ENCODE measurements at regions not wholly inside any gene's neighbourhood (a gene's known extent, or its start where the extent isn't known, plus 50 kb on each side); places are given as distances from the start of the nearest gene placed in this dataset.
"Not testable (repeated sequence)": the region's sequence is repeated elsewhere in the genome, so short reads cannot be mapped to it uniquely, and the experiment has no call there.

DNA sequence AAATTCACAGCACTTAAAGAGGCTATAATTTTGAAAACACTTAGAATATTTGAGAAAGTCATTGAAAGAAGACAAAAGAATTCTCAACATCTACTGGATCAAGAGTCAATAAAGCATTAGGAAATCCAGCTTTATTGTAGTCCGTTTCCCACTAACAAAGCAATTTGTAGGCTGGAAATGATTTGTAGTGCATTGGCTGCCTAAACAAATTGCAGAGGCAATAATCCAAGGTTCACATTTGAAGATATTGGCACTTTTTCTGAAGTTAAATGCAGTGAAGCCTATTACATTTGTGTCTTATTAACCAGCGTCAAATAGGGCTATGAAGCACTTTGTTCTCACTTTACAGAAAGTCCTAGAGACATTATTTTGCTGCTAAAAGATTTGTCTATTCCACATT, 848.1 kb upstream of the SLITRK1 start:
- Mint-ChIP-seq H3K4me3 (no peak overlapping the region), H3K27ac (no peak overlapping the region), H3K4me1 (ENCODE audit: low read depth) (no peaks in the 10 kb centered on the region), H3K27me3 (ENCODE audit: low read depth) (no peaks in the 10 kb centered on the region), H3K36me3 (ENCODE audit: insufficient read depth in 2 of 2) (no peaks in the 10 kb centered on the region), H3K9me3 (no peaks in the 10 kb centered on the region)
- DNase-seq (no peak), ATAC-seq (replicated peaks in 1 of 2) (no peak)

DNA sequence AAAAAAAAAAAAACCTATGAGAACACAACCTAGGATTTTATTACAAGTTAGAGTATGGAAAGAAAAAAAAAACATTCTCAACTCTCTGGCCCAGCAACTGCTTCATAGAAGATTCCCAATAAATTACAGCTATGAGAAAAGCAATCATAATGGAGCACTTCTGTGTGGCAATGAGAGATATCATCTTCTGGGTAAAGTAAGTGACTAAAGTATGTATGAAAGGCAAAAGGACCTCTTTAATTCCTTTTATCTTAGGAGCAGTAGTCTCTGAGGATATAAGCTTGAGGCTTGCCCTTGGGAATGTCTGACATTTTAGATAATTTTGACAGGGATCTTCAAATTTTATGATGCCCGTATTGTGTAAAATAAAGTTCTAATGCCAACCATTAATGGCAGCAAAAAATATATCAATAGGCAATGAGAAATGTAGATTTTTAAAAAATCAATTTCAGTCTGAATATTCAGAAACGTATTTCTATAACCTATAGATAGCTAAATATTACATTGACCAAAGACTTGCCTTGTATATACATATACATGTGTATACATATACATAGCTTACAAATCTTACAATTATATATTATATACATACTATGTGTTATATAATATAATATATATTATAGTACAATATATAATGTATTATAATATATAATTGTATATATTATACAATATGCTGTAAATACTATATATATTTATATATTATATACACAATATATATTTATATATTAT, 823.9 kb upstream of the SLITRK1 start:
- Mint-ChIP-seq H3K36me3 (ENCODE audit: insufficient read depth in 2 of 2) (no peaks in the 10 kb centered on the region), H3K27me3 (ENCODE audit: low read depth) (no peaks in the 10 kb centered on the region), H3K4me1 (ENCODE audit: low read depth) (no peaks in the 10 kb centered on the region), H3K9me3 (no peaks in the 10 kb centered on the region), H3K4me3 (no peak overlapping the region), H3K27ac (no peak overlapping the region)
- no peak for DNase-seq
- peak in 1 of 2 donors; percentile 59 for ATAC-seq (replicated peaks in 1 of 2)

DNA sequence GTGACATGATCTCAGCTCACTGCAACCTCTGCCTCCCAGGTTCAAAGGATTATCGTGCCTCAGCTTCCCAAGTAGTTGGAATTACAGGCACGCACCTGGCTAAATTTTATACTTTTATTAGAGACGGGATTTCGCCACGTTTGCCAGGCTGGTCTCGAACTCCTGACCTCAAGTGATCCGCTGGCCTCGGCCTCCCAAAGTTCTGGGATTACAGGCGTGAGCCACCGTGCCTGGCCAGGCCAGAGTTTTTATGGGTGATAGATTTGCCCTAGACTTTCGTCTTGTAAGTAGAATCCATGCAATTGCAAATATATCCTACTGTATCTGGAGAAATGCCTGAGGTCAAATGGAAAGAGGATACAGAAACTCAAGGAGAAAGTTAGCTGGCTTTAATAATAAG, 819.9 kb upstream of the SLITRK1 start:
- H3K27me3 Mint-ChIP-seq (ENCODE audit: low read depth), result no peaks in the 10 kb centered on the region
- no peak for DNase-seq
- no peaks in the 10 kb centered on the region for H3K4me1 Mint-ChIP-seq (ENCODE audit: low read depth)
- no peak overlapping the region for H3K27ac Mint-ChIP-seq
- H3K9me3 Mint-ChIP-seq, result peaks cover 0 to 3% of the 10 kb centered on the region in 2 donors
- no peaks in the 10 kb centered on the region for H3K36me3 Mint-ChIP-seq (ENCODE audit: insufficient read depth in 2 of 2)
- ATAC-seq (replicated peaks in 1 of 2), result no peak
- no peak overlapping the region for H3K4me3 Mint-ChIP-seq

DNA sequence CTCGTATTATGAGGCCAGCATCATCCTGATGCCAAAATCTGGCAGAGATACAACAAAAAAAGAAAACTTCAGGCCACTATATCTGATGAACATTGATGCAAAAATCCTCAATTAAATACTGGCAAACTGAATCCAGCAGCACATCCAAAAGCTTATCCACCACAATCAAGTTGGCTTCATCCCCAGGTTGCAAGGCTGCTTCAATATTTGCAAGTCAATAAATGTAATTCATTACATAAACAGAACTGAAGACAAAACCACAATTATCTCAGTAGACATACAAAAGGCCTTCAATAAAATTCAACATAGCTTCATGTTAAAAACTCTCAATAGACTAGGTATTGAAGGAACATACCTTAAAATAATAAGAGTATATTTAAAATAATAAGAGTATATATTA, 815.3 kb upstream of the SLITRK1 start:
- not testable (repeated sequence) for H3K9me3 Mint-ChIP-seq; ATAC-seq (replicated peaks in 1 of 2); H3K4me1 Mint-ChIP-seq (ENCODE audit: low read depth); DNase-seq; H3K36me3 Mint-ChIP-seq (ENCODE audit: insufficient read depth in 2 of 2); H3K27ac Mint-ChIP-seq; H3K4me3 Mint-ChIP-seq; H3K27me3 Mint-ChIP-seq (ENCODE audit: low read depth)

DNA sequence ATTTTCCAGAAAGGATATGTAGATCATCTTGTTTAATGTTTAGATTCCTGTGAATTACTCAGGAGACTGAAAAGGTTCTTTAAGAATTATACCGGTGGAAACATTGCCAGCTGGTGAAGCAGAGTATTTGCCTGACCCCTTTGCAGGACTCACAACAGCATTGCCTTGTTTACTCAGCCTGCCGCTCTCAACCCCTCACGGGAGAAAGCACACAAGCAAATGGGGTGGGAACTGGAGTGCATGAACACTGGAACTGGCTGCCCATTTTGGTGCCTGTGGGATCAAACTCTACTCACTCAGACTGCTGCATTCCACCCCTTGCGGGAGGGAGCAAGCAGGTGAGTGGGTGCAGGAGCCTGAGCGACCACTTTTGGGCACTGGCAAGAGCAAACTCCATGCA, 804.7 kb upstream of the SLITRK1 start:
- Mint-ChIP-seq H3K4me1 (ENCODE audit: low read depth) (no peaks in the 10 kb centered on the region), H3K4me3 (no peak overlapping the region), H3K36me3 (ENCODE audit: insufficient read depth in 2 of 2) (no peaks in the 10 kb centered on the region), H3K27me3 (ENCODE audit: low read depth) (no peaks in the 10 kb centered on the region), H3K27ac (no peak overlapping the region), H3K9me3 (no peaks in the 10 kb centered on the region)
- DNase-seq (no peak), ATAC-seq (replicated peaks in 1 of 2) (no peak)

DNA sequence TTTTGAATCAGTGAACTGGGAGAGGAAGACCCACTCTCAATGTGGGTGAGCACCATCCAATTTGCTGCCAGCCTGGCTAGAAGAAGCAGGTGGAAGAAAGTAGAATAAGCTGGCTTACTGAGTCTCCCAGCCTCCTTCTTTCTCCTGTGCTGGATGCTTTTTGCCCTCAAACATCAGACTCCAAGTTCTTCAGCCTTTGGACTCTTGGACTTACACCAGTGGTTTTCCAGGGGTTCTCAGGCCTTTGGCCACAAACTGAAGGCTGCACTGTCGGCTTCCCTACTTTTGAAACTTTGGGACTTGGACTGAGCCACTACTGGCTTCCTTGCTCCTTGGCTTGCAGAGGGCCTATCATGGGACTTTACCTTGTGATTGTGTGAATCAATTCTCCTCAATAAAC, 804.2 kb upstream of the SLITRK1 start:
- ATAC-seq (replicated peaks in 1 of 2), result no peak
- H3K36me3 Mint-ChIP-seq (ENCODE audit: insufficient read depth in 2 of 2), result no peaks in the 10 kb centered on the region

DNA sequence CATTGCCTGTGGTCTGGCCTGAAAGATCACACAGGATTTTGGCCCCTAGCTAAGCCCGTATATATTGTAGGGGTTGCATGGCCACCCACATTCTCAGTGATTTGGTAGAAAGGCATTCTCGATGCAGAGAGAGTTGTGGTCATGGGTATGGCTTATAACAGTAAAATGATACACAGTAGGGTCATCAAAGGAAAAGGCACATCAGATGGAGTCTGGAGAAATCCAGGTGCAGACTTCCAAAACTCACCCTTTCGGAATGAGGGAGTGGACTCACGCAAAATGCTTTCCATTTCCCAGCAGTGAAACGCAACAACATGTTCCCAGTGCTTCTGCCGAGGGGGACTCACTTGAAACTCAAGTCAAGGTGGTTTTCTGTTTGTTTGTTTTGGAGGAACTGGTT, 802.5 kb upstream of the SLITRK1 start:
- no peak overlapping the region for H3K4me3 Mint-ChIP-seq
- no peaks in the 10 kb centered on the region for H3K27me3 Mint-ChIP-seq (ENCODE audit: low read depth)
- no peaks in the 10 kb centered on the region for H3K36me3 Mint-ChIP-seq (ENCODE audit: insufficient read depth in 2 of 2)
- no peak for DNase-seq
- no peaks in the 10 kb centered on the region for H3K4me1 Mint-ChIP-seq (ENCODE audit: low read depth)
- ATAC-seq (replicated peaks in 1 of 2), result no peak
- H3K27ac Mint-ChIP-seq, result no peak overlapping the region
- peaks cover 0 to 5% of the 10 kb centered on the region in 2 donors for H3K9me3 Mint-ChIP-seq

More for the DNA sequence above, 804.2 kb upstream of the SLITRK1 start:
- Mint-ChIP-seq H3K4me1 (ENCODE audit: low read depth) (no peaks in the 10 kb centered on the region), H3K27me3 (ENCODE audit: low read depth) (no peaks in the 10 kb centered on the region), H3K27ac (no peak overlapping the region), H3K9me3 (no peaks in the 10 kb centered on the region), H3K4me3 (no peak overlapping the region)
- DNase-seq, result no peak

DNA sequence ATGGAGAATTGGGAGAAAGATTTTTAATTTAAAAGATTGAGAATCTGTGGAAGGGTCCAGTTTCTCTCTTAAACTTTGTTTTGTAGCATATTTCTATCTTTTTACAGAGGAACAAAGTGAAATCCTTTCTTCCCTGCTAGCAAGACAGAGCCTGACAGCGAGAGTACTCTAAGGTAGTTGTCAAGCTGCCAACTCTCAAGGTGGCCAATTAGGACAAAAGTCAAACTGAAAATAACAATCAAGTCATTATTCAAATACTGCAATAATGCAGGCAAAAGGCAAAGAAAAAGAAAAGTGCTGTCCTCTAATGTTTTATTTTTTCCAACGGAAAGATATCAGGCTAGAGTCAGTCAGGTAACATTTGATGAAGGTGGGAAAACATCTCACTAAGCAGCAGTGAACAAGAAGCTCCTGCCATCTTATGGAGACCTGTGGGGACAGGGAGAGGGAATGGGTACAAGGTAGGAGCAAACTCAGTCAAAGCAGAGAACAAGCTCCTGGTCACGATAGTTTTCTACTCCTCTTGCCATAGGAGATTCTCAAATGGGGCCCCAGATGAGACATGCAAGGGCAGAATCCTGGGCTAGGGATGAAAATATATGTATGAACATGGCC, 801.9 kb upstream of the SLITRK1 start:
- H3K9me3 Mint-ChIP-seq, result peaks cover 0 to 5% of the 10 kb centered on the region in 2 donors
- H3K27ac Mint-ChIP-seq, result no peak overlapping the region
- no peaks in the 10 kb centered on the region for H3K36me3 Mint-ChIP-seq (ENCODE audit: insufficient read depth in 2 of 2)
- no peak overlapping the region for H3K4me3 Mint-ChIP-seq
- H3K4me1 Mint-ChIP-seq (ENCODE audit: low read depth), result no peaks in the 10 kb centered on the region
- ATAC-seq (replicated peaks in 1 of 2) (no peak), DNase-seq (no peak)
- no peaks in the 10 kb centered on the region for H3K27me3 Mint-ChIP-seq (ENCODE audit: low read depth)

DNA sequence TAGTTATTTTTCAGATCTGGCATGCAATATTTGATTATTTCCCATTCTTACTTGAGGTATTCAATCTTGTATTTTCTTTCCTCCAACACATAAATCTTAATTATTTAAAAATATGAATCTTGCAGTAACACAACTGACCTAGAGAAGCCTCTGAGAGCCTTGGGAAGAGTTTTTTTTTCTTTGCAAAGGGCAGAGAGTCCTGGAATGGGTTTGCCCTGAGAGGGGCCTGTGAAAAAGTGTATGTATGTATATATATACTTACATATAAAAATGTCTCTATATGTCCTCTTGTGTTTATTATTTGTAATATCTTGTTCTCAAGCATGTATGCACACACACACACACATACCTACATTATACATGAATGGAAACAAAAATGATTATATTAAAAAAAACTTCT, 801.2 kb upstream of the SLITRK1 start:
- Mint-ChIP-seq H3K4me3 (no peak overlapping the region), H3K4me1 (ENCODE audit: low read depth) (no peaks in the 10 kb centered on the region), H3K9me3 (peaks cover 0 to 5% of the 10 kb centered on the region in 2 donors), H3K36me3 (ENCODE audit: insufficient read depth in 2 of 2) (no peaks in the 10 kb centered on the region), H3K27ac (no peak overlapping the region), H3K27me3 (ENCODE audit: low read depth) (no peaks in the 10 kb centered on the region)
- ATAC-seq (replicated peaks in 1 of 2) (no peak), DNase-seq (no peak)

DNA sequence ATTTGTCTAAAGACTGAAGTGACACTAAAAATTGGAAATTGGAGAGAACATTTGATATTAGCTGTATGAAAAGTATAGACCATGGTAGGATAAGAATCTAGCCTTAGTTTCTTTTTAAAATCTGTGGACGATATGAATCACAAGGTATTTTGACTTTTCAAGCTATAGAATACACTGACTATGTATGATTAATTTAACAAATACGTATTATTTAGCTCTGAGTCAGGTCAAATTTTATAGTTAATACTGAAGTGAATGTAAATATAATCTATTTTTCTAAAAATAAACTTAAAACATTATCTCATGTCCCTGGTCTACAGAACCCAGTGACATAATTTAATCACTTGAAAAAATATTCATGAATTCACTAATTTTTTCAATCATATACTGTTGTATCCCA, 795.6 kb upstream of the SLITRK1 start:
- no peak for ATAC-seq (replicated peaks in 1 of 2)
- H3K4me3 Mint-ChIP-seq, result no peak overlapping the region
- peaks cover 2 to 5% of the 10 kb centered on the region in 2 donors for H3K9me3 Mint-ChIP-seq
- H3K36me3 Mint-ChIP-seq (ENCODE audit: insufficient read depth in 2 of 2), result no peaks in the 10 kb centered on the region
- DNase-seq, result no peak
- H3K27ac Mint-ChIP-seq, result no peak overlapping the region
- H3K4me1 Mint-ChIP-seq (ENCODE audit: low read depth), result no peaks in the 10 kb centered on the region
- no peaks in the 10 kb centered on the region for H3K27me3 Mint-ChIP-seq (ENCODE audit: low read depth)

DNA sequence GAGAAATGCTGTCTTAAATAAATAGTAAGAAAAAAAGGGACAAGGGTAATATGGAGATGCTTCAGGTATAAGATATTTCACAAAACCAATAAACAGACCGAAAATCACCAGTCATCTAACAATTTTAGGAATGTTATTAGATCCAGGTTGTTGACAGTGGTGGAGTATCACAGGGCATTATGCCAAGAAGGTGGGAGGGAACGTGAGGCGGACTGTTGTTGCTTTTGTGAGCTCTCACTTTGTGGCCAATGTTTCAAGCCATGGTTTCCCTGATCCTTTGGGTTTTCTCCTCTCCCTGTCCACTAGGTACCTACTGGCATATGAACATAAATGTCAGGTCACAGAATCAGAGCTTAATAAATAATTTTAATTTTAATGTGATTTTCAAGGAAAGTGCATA, 790.3 kb upstream of the SLITRK1 start:
- Mint-ChIP-seq H3K27ac (no peak overlapping the region), H3K36me3 (ENCODE audit: insufficient read depth in 2 of 2) (no peaks in the 10 kb centered on the region), H3K4me3 (no peak overlapping the region), H3K9me3 (peaks cover 2% of the 10 kb centered on the region in 2 donors), H3K4me1 (ENCODE audit: low read depth) (no peaks in the 10 kb centered on the region), H3K27me3 (ENCODE audit: low read depth) (no peaks in the 10 kb centered on the region)
- ATAC-seq (replicated peaks in 1 of 2), result no peak
- DNase-seq, result no peak

DNA sequence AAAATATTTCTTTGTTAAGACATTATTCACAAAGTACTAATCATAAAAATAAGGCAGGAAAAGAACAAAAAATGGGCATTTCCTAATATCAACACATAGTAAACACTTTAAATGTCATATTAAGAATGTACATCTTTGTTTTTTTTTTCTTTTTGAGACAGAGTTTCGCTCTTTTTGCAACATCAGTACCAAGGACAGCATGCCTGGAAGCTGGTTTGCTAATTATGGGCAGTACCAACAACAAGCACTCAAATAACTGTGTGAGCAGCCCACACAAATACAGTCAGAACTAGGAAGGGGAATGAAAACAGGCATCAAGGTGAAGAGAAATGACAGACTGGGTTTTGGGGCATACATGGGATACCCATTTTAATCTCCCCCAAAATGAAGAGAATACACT, 788.0 kb upstream of the SLITRK1 start:
- no peak for ATAC-seq (replicated peaks in 1 of 2)
- H3K27me3 Mint-ChIP-seq (ENCODE audit: low read depth), result no peaks in the 10 kb centered on the region
- DNase-seq, result no peak
- H3K36me3 Mint-ChIP-seq (ENCODE audit: insufficient read depth in 2 of 2), result no peaks in the 10 kb centered on the region
- H3K4me3 Mint-ChIP-seq, result no peak overlapping the region
- no peak overlapping the region for H3K27ac Mint-ChIP-seq
- H3K9me3 Mint-ChIP-seq, result peaks cover 2% of the 10 kb centered on the region in 2 donors
- no peaks in the 10 kb centered on the region for H3K4me1 Mint-ChIP-seq (ENCODE audit: low read depth)

DNA sequence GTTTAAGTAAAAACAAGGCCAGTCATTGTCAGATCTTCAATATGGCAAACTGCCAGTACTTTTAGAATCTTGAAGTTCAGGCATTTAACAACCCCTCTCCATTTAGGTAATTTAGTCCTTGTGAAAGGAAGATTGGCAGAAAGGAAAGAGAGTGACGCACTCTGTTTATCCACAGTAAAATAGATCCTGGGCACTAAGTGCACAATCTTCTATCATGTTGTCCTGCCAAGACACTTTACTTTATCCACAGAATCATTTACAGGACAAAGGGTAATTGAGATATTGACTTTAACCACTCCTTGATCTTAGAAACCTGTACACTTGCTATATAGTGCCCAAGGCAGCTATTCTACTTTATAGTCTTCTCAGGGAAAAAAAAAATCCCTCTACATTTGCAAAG, 786.4 kb upstream of the SLITRK1 start:
- no peak for ATAC-seq (replicated peaks in 1 of 2)
- DNase-seq, result no peak
- Mint-ChIP-seq H3K9me3 (peaks cover 1 to 7% of the 10 kb centered on the region in 2 donors), H3K4me1 (ENCODE audit: low read depth) (no peaks in the 10 kb centered on the region), H3K4me3 (no peak overlapping the region), H3K27me3 (ENCODE audit: low read depth) (no peaks in the 10 kb centered on the region), H3K36me3 (ENCODE audit: insufficient read depth in 2 of 2) (no peaks in the 10 kb centered on the region), H3K27ac (no peak overlapping the region)

DNA sequence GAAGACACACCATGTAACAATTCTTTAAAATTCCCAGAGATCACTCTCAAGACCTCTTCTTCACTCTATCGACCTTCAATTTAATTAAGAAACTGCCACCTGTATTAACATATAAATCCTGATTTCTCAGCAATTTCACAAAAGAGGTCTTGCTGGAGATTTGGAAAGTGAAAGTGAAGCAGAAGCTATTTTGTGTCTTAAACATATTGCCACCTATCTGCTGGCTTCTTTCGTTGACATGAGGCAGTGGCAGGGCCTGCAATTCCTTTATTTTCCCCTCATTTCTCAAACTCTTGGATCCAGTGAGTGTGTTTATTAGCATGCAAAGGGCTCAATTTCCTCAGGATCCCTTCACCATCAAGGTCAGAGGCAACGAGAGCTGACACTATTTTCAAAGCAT, 780.2 kb upstream of the SLITRK1 start:
- no peak overlapping the region for H3K4me3 Mint-ChIP-seq
- H3K27ac Mint-ChIP-seq, result no peak overlapping the region
- H3K9me3 Mint-ChIP-seq, result peaks cover 1 to 9% of the 10 kb centered on the region in 2 donors
- H3K27me3 Mint-ChIP-seq (ENCODE audit: low read depth), result no peaks in the 10 kb centered on the region
- ATAC-seq (replicated peaks in 1 of 2) (no peak), DNase-seq (no peak)
- H3K4me1 Mint-ChIP-seq (ENCODE audit: low read depth), result no peaks in the 10 kb centered on the region
- no peaks in the 10 kb centered on the region for H3K36me3 Mint-ChIP-seq (ENCODE audit: insufficient read depth in 2 of 2)
